Tibial artery (tissue), 4 donors: ENCODE measurements at regions not wholly inside any gene's neighbourhood (a gene's known extent, or its start where the extent isn't known, plus 50 kb on each side); places are given as distances from the start of the nearest gene placed in this dataset.
A peak's percentile ranks its signal among the peaks of the same experiment; 100 is the strongest.

Source experiments
- DNase-seq, 2 donors: peaks; one replicate each; pipeline ENCODE4 v3.0.0-alpha.2; 2019
- H3K27ac ChIP-seq, 2 donors: fragments of 200-600 bp; sonication (generic) in 1 of 2; 1 replicate in 1 of 2; 2 replicates in 1 of 2; pipeline ENCODE4 v1.5.1; 2018 to 2019; ENCODE audit warnings: mild to moderate bottlenecking in 1 of 2
- H3K27me3 ChIP-seq, 2 donors: fragments of 200-600 bp; sonication (generic) in 1 of 2; one replicate each; pipeline versions ENCODE4 v1.5.1 to v1.6.0; 2016 to 2019
- H3K36me3 ChIP-seq, 3 donors: fragments of 200-600 bp; sonication (generic) in 2 of 3; one replicate each; pipeline ENCODE4 v1.5.1; 2016 to 2019; ENCODE audit warnings: mild to moderate bottlenecking in 2 of 3
- H3K4me1 ChIP-seq, 4 donors: fragments of 200-600 bp; sonication (generic) in 2 of 4; 1 replicate in 3 of 4; 2 replicates in 1 of 4; pipeline ENCODE4 v1.5.1; 2016 to 2019
- H3K4me3 ChIP-seq, 2 donors: fragments of 200-600 bp; sonication (generic) in 1 of 2; 1 replicate in 1 of 2; 2 replicates in 1 of 2; pipeline ENCODE4 v1.5.1; 2018 to 2019; ENCODE audit warnings: mild to moderate bottlenecking in 2 of 2
- H3K9me3 ChIP-seq, 3 donors: fragments of 200-600 bp; sonication (generic) in 1 of 3; one replicate each; pipeline ENCODE4 v1.5.1; 2016 to 2019
- intact Hi-C: fragments of 100-400 bp; cut with DNase I; formaldehyde crosslinking; loops from one replicate; pipeline ENCODE4 v1.15.0; 2023; ENCODE audit warnings: low total_unique reads
- TF ChIP-seq, protein P1 (sequence below), 2 experiments: fragments of 200-600 bp in 1 of 2; fragments of 450-650 bp in 1 of 2; IDR thresholded peaks; one replicate each; pipeline ENCODE4 v1.5.1; 2017 to 2019; ENCODE audit warnings: antibody characterized with exemption in 2 of 2, mild to moderate bottlenecking in 1 of 2, moderate library complexity in 1 of 2

DNA sequence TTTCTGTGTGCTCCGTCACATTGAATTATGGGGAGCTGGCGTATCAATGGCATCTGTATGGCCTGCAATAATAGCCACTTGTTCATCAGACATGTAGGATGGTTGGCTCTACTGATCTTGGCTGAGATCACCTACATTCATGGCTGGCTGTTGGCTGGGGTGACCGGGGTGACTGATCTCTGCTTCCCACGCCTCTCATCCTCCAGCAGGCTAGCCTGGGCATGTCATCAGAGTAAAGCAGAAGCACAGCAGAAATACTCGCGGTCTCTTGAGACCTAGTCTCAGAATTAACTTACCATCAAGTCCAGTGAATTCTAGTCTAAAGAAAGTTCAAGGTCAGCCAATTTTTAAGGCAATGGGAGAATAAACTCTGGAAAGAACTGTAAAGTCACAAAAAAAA lies 257.7 kb upstream of the GLI3 start:
- H3K9me3 ChIP-seq = no peaks in the 10 kb centered on the region
- DNase-seq = no peak
- H3K36me3 ChIP-seq = no peaks in the 10 kb centered on the region
- no peaks in the 10 kb centered on the region for H3K27me3 ChIP-seq
- intact Hi-C loops = no loop called here
- H3K4me1 ChIP-seq = peaks cover 0 to 18% (median 9%) of the 10 kb centered on the region in 4 donors
- H3K4me3 ChIP-seq = no peak overlapping the region
- TF ChIP-seq, protein P1, sequence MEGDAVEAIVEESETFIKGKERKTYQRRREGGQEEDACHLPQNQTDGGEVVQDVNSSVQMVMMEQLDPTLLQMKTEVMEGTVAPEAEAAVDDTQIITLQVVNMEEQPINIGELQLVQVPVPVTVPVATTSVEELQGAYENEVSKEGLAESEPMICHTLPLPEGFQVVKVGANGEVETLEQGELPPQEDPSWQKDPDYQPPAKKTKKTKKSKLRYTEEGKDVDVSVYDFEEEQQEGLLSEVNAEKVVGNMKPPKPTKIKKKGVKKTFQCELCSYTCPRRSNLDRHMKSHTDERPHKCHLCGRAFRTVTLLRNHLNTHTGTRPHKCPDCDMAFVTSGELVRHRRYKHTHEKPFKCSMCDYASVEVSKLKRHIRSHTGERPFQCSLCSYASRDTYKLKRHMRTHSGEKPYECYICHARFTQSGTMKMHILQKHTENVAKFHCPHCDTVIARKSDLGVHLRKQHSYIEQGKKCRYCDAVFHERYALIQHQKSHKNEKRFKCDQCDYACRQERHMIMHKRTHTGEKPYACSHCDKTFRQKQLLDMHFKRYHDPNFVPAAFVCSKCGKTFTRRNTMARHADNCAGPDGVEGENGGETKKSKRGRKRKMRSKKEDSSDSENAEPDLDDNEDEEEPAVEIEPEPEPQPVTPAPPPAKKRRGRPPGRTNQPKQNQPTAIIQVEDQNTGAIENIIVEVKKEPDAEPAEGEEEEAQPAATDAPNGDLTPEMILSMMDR (IDR thresholded peaks at IDR 0.05) = no peak
- no peak overlapping the region for H3K27ac ChIP-seq

GRCh38 chr7:42494199-42494710 lies 257.2 kb upstream of the GLI3 start:
- intact Hi-C loops = no loop called here
- Histone ChIP-seq H3K4me3 (peak overlapping the region; percentile 47 to 61), H3K36me3 (no peaks in the 10 kb centered on the region), H3K27ac (peak overlapping the region in 1 of 2 donors; percentile 48), H3K27me3 (no peaks in the 10 kb centered on the region), H3K4me1 (peaks cover 0 to 18% (median 9%) of the 10 kb centered on the region in 4 donors), H3K9me3 (no peaks in the 10 kb centered on the region)
- TF ChIP-seq, protein P1 (IDR thresholded peaks at IDR 0.05) = no peak
- DNase-seq = no peak

DNA sequence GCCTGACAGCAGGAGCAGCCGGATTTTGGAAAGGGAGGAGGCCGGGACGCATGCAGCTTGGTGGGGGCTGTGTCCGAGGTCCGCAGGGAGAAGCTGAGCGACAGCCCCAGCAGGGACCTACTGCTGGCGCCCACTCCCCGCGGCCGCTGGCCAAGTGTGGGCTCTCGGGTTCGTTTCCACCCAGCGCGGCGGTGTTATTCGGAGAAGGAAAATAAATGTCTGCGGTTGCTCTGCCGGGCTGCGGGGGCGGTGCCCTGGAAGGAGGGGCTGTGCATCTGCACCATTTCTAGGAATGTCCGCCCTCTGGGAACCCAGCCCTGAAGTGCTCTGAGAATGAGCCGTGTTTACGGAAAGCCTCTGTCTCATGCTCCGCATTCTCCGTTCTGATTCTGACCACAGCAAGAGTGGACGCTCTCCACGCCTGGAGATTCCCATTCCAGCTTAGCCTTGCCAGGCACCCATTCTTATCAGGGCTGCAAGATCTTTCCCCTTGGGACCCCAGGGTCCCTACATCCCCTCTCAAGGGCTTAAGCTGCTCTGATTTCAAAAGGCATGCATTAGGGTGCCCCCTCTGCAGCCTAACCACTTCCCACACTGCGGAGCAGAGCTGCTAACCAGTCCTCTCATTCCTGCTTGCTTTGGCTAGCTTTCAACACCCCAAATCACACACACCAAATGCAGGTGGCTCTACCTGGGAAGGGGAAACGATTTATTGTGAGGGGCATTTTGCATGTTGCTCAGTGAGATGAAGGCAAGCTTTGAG lies 256.6 kb upstream of the GLI3 start:
- intact Hi-C loops = no loop called here
- Histone ChIP-seq H3K4me1 (peaks cover 0 to 18% (median 9%) of the 10 kb centered on the region in 4 donors), H3K9me3 (no peaks in the 10 kb centered on the region), H3K4me3 (peak overlapping the region; percentile 47 to 61), H3K36me3 (no peaks in the 10 kb centered on the region), H3K27ac (peak overlapping the region; percentile 48 to 61), H3K27me3 (no peaks in the 10 kb centered on the region)
- TF ChIP-seq, protein P1 (IDR thresholded peaks at IDR 0.05) = no peak
- peak; percentile 80 to 86 for DNase-seq

GRCh38 chr7:42492920-42493319 lies 255.9 kb upstream of the GLI3 start:
- no peaks in the 10 kb centered on the region for H3K36me3 ChIP-seq
- no peaks in the 10 kb centered on the region for H3K9me3 ChIP-seq
- TF ChIP-seq, protein P1 (IDR thresholded peaks at IDR 0.05) = no peak
- intact Hi-C loops = no loop called here
- H3K27ac ChIP-seq = peak overlapping the region; percentile 48 to 61
- peaks cover 0 to 18% (median 9%) of the 10 kb centered on the region in 4 donors for H3K4me1 ChIP-seq
- no peaks in the 10 kb centered on the region for H3K27me3 ChIP-seq
- H3K4me3 ChIP-seq = peak overlapping the region; percentile 47 to 61
- DNase-seq = peak in 1 of 2 donors; percentile 22

- TF ChIP-seq, protein P1 (IDR thresholded peaks at IDR 0.05) = no peak
- Histone ChIP-seq H3K27ac (no peak overlapping the region), H3K4me3 (no peak overlapping the region), H3K27me3 (no peaks in the 10 kb centered on the region), H3K9me3 (no peaks in the 10 kb centered on the region), H3K4me1 (peaks cover 0 to 18% (median 9%) of the 10 kb centered on the region in 4 donors), H3K36me3 (no peaks in the 10 kb centered on the region)
- intact Hi-C loops = no loop called here
- DNase-seq = no peak
These were observed 254.1 kb upstream of the GLI3 start for GRCh38 chr7:42491106-42491505.
